Heart left ventricle (tissue), 13 donors: ENCODE measurements at regions not wholly inside any gene's neighbourhood (a gene's known extent, or its start where the extent isn't known, plus 50 kb on each side); places are given as distances from the start of the nearest gene placed in this dataset.

Source experiments
- POLR2A ChIP-seq, 2 donors: fragments of 450-650 bp; IDR thresholded peaks; one replicate each; pipeline ENCODE4 v1.6.1; 2017; ENCODE audit warnings: antibody characterized with exemption in 2 of 2, mild to moderate bottlenecking in 2 of 2, moderate library complexity in 2 of 2
- TF ChIP-seq, protein P1 (sequence below), 12 donors: fragments of 200-600 bp; sonication (generic) in 4 of 12; IDR thresholded peaks; one replicate each; pipeline versions ENCODE4 v1.5.0 to v1.8.0; 2018 to 2022; ENCODE audit warnings: antibody characterized with exemption in 12 of 12, mild to moderate bottlenecking in 5 of 12
- donor health status: ischemic (EF 13 %, LVEDD 7.1; RV severe dilation, severe dysfunction).
- donor health status: DM: no; HTN: yes; CAD: no.
- donor health status: DM: no; HTN: no; CAD: no.
- donor health status: ischemic (EF 25% LVEDD 6.9; RV normal size, moderate dysfunction).
- donor health status: ischemic (EF 25% LVEDD 5.7; RV mildly dilated, moderate dysfunction).
- donor health status: ischemic (EF 35%, LVEDD 5.7; RV mildly dilated, moderate dysfunction).
- donor health status: nonischemic (EF 11% LVEDD 7.7; RV severe dilation, severe dysfunction).
- donor health status: DM: yes; HTN: yes; CAD: no.
- donor health status: PGD.
- donor health status: ischemic (EF 29% LVEDD 5.4; RV normal size, mild dysfunction).
- donor health status: nonischemic (EF 23%, LVEDD 6.1; RV moderate dilation, normal function).

GRCh38 chr10:121374121-121374520 is 224.1 kb downstream of the FGFR2 start:
- TF ChIP-seq POLR2A (IDR thresholded peaks at IDR 0.05): no peak
- TF ChIP-seq, protein P1, sequence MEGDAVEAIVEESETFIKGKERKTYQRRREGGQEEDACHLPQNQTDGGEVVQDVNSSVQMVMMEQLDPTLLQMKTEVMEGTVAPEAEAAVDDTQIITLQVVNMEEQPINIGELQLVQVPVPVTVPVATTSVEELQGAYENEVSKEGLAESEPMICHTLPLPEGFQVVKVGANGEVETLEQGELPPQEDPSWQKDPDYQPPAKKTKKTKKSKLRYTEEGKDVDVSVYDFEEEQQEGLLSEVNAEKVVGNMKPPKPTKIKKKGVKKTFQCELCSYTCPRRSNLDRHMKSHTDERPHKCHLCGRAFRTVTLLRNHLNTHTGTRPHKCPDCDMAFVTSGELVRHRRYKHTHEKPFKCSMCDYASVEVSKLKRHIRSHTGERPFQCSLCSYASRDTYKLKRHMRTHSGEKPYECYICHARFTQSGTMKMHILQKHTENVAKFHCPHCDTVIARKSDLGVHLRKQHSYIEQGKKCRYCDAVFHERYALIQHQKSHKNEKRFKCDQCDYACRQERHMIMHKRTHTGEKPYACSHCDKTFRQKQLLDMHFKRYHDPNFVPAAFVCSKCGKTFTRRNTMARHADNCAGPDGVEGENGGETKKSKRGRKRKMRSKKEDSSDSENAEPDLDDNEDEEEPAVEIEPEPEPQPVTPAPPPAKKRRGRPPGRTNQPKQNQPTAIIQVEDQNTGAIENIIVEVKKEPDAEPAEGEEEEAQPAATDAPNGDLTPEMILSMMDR (IDR thresholded peaks at IDR 0.05): no peak
